ENCODE measurements at regions not wholly inside any gene's neighbourhood (a gene's known extent, or its start where the extent isn't known, plus 50 kb on each side); places are given as distances from the start of the nearest gene placed in this dataset.

GRCh38 chr5:133758641-133759040 lies 146.3 kb upstream of the FSTL4 start:
- in situ Hi-C loops (cut with HindIII; ENCODE audit: low pct_ligation_motif_present, low sequenced_read_pairs): no loop called here
- no peak for TF ChIP-seq CTCF (IDR thresholded peaks at IDR 0.05; ENCODE audit: low read depth, low read length, missing control alignments)
- Histone ChIP-seq H3K27ac (no peak overlapping the region), H3K27me3 (replicated peaks) (peaks cover 3% of the 10 kb centered on the region), H3K36me3 (replicated peaks) (no peaks in the 10 kb centered on the region), H3K4me3 (ENCODE audit: low read depth, low read length) (no peak overlapping the region)
- DNase-seq: no peak

- TF ChIP-seq CTCF (IDR thresholded peaks at IDR 0.05; ENCODE audit: low read depth, low read length, missing control alignments): no peak
- in situ Hi-C loops (cut with HindIII; ENCODE audit: low pct_ligation_motif_present, low sequenced_read_pairs): no loop called here
- Histone ChIP-seq H3K36me3 (replicated peaks) (no peaks in the 10 kb centered on the region), H3K27ac (no peak overlapping the region), H3K27me3 (replicated peaks) (peaks cover 3% of the 10 kb centered on the region), H3K4me3 (ENCODE audit: low read depth, low read length) (no peak overlapping the region)
- DNase-seq: no peak
Measured at GRCh38 chr5:133757396-133757945, 145.1 kb upstream of the FSTL4 start.

- no peak for DNase-seq
- in situ Hi-C loops (cut with HindIII; ENCODE audit: low pct_ligation_motif_present, low sequenced_read_pairs): no loop called here
- no peak for TF ChIP-seq CTCF (IDR thresholded peaks at IDR 0.05; ENCODE audit: low read depth, low read length, missing control alignments)
- no peak overlapping the region for H3K4me3 ChIP-seq (ENCODE audit: low read depth, low read length)
- H3K27ac ChIP-seq: no peak overlapping the region
- no peaks in the 10 kb centered on the region for H3K36me3 ChIP-seq (replicated peaks)
- H3K27me3 ChIP-seq (replicated peaks): peaks cover 3% of the 10 kb centered on the region
Measured at GRCh38 chr5:133756756-133757155, 144.4 kb upstream of the FSTL4 start.

GRCh38 chr5:133756036-133756435 lies 143.7 kb upstream of the FSTL4 start:
- Histone ChIP-seq H3K27me3 (replicated peaks) (peaks cover 3% of the 10 kb centered on the region), H3K4me3 (ENCODE audit: low read depth, low read length) (no peak overlapping the region), H3K27ac (no peak overlapping the region), H3K36me3 (replicated peaks) (no peaks in the 10 kb centered on the region)
- no peak for DNase-seq
- in situ Hi-C loops (cut with HindIII; ENCODE audit: low pct_ligation_motif_present, low sequenced_read_pairs): no loop called here
- TF ChIP-seq CTCF (IDR thresholded peaks at IDR 0.05; ENCODE audit: low read depth, low read length, missing control alignments): no peak

- DNase-seq: peak; percentile 9
- peak; percentile 79 for TF ChIP-seq CTCF (IDR thresholded peaks at IDR 0.05; ENCODE audit: low read depth, low read length, missing control alignments)
- in situ Hi-C loops (cut with HindIII; ENCODE audit: low pct_ligation_motif_present, low sequenced_read_pairs): no loop called here
- no peaks in the 10 kb centered on the region for H3K36me3 ChIP-seq (replicated peaks)
- H3K27me3 ChIP-seq (replicated peaks): peaks cover 3% of the 10 kb centered on the region
- H3K4me3 ChIP-seq (ENCODE audit: low read depth, low read length): no peak overlapping the region
- H3K27ac ChIP-seq: no peak overlapping the region
Measured at GRCh38 chr5:133754575-133755169, 142.3 kb upstream of the FSTL4 start.

- Histone ChIP-seq H3K4me3 (ENCODE audit: low read depth, low read length) (no peak overlapping the region), H3K27me3 (replicated peaks) (peaks cover 3% of the 10 kb centered on the region), H3K27ac (no peak overlapping the region), H3K36me3 (replicated peaks) (no peaks in the 10 kb centered on the region)
- no peak for DNase-seq
- TF ChIP-seq CTCF (IDR thresholded peaks at IDR 0.05; ENCODE audit: low read depth, low read length, missing control alignments): no peak
- in situ Hi-C loops (cut with HindIII; ENCODE audit: low pct_ligation_motif_present, low sequenced_read_pairs): no loop called here
Measured at GRCh38 chr5:133753856-133754255, 141.5 kb upstream of the FSTL4 start.
